Hematopoietic multipotent progenitor cell treated with erythropoietin and hydrocortisone succinate and interleukin-3 and kit ligand, for 17 days (in vitro differentiated cells): ENCODE measurements at regions not wholly inside any gene's neighbourhood (a gene's known extent, or its start where the extent isn't known, plus 50 kb on each side); places are given as distances from the start of the nearest gene placed in this dataset.

Experiments
- DNase-seq: peaks from one replicate; pipeline ENCODE4 v3.0.0-alpha.2; 2015; ENCODE audit warnings: low spot score

DNA sequence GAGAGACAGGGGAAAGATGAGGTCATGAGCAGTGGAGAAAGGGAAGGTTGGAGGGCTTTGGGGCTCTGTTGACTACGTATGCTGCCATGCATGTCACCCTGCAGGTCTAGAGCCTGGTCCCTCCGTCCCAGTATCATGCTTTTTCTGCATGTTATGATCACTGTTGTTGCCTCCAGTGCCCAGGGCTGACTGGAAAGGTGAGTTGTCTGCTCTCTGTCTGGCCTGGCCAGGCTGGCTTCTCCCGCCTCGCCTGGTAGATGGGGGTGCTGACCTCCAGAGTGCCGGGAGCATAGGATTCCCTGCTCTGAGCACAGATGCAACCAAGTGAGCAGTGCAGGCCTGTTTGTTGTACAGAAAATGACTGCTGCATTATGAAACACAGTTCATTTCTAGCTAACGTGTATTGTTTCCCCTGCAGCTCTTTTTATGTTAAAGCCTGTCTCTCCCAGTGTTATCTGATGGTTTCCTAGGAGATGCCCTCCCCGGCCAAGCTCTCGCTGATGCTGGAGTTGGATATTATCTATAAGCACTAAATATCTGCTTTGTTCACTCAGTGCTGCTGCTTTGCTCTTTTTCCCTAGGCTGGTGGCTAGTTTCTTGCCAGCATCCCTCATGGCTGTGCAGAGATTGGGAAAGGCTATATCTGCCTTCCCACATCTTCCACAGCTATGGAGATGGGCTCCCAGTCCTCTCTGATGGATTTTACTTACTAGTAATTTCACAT lies 158.2 kb downstream of the TDRD15 start:
- no peak for DNase-seq

DNA sequence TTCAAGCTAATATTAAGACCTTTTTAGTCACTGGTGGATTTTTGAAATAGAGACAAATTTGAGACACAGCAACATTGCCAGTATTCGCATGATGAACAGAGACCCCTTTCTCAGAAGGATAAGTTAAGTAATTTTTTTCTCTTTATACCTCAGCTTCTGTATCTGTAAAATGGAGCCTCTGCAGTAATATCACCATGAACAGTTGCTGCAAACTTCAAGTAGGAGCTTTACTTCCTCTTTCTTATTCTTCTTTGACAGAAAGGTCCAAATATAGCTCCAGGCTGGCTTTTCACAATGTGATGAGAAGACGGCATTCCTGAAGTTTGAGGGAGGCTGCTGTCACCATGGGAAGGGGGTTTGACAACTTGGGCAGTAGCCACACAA lies 158.7 kb downstream of the TDRD15 start:
- no peak for DNase-seq

DNA sequence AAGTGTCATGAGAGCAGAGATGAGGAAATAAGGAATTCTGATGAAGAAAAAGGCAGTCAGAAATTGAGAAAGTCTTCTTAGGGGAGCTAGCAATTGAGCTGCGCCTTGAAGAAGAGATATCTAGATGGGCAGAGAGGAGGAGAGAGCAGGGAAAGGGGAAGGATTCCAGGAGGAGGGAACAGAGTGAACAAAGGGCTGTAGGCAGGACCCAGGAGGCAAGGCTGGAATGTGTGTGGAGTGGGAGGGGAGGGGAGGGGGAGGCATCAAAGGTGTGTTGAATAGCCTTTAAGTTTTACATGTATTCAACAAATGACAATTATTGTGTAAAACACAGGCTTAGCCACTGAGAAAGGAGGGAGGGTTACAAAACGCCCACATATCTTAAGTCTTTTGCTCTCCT lies 164.5 kb downstream of the TDRD15 start:
- no peak for DNase-seq

DNA sequence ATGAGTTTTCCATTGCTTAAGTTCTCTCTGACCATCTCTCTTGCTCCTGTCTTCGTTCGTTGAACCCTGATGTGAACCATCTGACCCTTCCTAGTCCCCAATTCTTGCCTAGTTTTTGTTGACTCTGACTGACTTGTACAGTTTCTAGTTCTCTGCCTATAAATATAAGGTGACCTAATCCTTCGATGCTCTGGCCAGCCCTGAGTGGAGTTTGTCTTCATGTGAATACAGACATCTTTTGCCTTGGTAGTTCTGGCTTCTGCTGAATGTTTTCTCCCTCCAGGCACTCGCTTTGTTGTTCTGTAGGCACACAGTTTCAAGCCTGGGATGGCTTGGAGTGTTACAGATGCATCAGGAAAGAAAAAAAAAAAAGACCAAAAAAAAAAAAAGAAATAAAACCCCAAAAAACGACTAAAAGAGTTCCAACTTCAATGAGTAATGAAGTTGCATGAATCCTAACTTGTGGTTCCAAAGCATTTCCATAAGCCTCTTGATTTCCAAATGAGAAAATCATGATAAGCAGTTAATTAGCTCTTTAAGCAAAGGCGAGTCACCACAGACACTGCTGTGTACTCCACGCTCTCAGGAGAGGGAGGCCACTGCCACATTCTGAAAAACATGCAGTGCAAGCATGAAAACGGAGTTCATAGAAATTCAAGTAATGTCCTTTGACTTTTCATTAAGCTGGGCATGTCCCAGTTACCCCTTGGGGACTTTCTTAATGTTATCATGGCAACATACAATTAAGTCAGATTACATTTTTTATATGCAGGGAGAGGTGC lies 165.2 kb downstream of the TDRD15 start:
- no peak for DNase-seq

DNA sequence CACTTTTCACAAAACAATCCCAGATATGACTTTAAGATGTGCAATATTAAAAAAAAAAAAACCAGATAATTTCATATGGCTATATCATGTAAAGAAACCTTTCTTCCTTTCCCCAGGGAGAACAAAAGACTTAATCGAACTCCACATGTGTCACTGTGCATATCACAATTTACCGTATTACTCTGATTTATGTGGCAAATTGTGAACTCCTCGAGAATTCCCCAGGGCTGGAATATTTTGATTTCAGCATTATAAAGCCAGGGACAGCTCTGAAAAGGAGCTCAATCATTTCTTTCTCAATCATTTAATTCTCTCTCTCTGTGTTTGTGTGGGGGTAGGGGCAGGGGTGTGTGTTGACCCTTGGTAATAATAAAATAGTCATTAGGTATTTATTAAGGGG lies 165.8 kb downstream of the TDRD15 start:
- DNase-seq: no peak

DNA sequence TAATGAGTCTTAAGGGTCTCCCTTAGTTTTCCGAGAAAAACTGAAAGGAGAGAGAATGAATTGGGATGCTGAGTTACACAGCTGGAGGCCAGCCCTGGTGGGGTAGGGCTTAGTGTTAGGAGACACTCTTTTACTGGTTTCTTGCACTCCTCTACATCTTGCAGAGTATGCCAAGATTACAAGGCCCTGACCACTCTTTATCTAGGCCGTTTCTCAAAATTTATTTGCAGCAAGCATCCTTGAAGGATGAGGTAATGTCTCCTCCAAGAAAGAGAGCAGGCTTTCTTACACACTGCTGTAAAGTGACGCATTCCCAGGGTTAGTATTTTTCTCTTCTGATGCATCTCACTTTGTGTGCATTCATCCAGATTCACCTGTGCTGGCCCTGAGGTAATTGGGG lies 166.2 kb downstream of the TDRD15 start:
- DNase-seq: no peak

DNA sequence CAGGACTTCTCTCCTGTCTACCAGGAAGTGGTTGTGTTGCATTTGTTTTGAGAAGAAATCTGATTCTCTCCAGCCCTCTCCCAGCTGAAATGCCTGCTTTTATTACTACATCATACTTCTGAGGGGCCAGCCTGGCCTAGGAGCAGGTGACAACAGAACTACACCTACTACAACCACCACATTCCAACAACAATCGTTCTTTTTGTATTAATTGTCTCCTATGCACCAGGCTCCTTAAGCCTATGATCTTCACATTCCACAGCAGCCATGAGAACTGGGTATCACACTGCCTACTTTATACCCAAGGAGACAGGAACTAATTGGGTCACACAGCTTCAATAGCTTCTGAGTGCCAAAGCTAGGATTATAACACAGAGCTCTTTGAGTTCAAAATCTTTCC lies 167.7 kb downstream of the TDRD15 start:
- DNase-seq: no peak

DNA sequence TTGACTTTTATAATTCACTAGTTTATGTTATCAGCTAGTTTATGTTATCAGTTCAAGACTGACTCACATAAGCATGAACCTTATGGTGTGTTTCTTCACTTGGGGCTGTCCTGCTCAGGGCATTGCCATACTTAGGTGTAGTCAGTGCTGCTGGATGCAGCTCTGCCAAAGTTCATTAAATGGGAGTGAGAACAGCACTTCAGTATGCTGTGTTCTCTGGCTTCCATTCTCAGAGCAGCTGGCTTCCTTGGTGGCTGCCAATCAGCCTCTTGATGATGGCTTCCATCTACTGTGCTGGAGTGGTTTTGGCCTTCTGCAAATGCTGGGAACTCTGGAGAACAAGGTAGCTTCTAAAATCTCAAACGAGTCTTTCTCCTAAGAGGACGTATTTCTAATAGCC lies 170.7 kb downstream of the TDRD15 start:
- no peak for DNase-seq

DNA sequence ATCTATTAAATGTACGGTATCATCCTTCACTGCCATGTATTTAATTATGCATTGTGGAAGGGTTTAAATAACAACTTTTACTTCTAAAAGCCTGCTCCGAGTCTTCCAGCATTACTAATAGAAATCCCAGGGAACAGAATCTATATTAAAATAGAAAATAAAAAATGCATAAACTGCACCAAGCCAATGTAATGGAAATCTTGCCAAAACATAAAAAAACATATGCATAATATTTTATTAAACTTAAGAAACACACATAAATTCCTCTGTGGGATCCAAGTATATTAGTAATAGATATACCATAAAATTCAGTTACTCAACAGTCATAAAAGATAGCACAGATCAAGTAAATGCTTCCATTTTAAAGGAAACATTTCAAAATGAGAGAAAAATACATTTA lies 175.6 kb downstream of the TDRD15 start:
- DNase-seq: no peak

DNA sequence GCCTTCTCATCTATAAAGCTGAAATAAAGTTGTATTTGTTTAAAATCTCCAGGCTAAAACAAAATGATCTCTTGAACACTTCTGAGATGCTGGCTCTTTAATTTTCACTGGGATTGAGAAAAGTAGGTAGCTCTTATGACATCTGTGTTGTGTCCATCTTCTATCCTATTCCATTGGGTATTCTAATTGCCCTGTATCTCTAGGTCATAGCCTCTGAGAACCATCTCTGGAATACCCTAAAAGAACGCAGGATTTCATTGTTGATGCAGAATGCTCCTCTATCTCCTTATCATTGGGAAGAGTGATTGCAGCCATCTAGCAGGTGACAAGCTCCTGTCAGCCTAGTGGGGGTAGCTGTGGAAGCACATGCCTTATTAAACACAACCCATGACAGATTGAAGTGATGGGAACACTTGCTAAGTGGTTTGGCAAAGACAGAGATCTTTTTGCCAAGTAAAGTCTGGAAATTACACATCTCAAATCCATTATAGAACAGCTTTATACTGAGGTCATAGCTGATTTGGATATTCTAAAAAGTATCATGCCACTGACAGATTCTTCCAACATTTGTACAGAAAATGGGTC lies 178.2 kb downstream of the TDRD15 start:
- no peak for DNase-seq

DNA sequence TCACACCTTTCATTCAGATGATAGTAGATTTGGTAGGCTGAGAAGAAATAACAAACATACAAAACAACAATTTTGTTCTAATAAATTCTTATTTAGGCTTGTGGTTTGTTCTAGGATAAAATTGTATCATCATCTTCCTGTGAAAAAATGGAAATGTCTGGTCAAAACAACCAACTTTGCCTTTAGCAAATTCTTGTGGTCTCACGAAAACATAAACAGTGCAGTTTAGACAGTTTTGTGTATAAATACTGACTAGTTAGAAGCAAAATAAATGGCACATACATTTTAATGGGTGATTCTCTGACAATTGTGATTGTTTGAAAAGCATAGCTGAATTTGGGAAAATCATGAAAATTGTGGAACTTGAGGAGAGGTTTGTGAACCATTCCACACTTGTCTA lies 180.1 kb downstream of the TDRD15 start:
- no peak for DNase-seq

DNA sequence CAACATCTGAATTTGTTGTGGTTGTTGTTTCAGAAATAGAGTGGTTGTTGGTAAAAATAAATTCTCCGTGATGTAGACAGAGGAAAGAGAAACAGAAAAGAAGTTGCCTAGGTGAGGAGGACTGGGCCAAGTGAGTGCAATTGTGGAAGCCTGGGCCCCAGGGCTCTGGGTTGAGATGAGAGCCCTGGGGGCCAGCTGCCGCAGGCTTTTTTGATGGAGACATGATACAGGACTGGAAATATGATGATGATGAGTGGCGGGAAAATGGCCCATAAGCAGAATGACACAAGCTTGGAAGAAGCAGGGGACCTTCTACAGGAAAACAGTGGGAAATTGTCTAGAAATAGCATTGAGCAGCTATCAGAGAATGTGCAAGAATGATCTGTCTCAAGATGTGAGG lies 181.8 kb downstream of the TDRD15 start:
- DNase-seq: no peak

DNA sequence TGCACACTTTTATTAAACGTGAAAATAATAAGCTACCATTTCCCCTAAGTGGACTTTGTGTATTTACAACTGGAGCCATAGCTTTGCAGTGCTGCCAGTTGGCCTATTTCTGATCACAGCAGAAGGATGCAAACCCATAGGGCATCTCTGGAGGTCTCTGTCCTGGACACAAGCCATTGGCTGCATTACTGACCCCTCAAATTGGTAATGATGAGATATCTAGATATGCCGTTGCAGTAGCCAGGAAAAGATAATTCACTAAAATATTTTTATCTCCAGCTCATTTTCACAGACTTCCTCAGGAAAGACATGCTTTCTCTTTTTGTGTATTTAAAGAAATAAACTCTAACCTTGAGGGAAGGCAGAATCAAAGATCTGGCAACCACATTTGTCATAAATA lies 182.5 kb downstream of the TDRD15 start:
- DNase-seq: no peak

DNA sequence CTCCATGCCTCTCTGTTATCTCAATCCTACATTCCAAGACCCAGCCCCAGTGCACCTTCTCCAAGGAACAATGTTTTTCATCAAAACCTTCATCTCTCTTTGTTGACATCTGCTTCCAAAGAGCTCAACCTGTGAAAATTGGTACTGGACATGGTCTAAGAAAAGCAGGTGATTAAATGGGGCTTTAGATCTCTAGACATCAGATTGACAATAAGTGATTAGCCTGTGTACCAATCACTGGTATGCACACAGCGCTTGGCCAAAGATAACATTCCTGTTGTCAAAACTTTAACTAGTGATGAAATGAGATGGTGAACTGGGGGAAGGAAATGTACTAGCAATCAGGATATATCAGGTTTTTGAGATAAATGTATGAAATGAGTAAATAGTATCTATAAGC lies 183.3 kb downstream of the TDRD15 start:
- DNase-seq: no peak

DNA sequence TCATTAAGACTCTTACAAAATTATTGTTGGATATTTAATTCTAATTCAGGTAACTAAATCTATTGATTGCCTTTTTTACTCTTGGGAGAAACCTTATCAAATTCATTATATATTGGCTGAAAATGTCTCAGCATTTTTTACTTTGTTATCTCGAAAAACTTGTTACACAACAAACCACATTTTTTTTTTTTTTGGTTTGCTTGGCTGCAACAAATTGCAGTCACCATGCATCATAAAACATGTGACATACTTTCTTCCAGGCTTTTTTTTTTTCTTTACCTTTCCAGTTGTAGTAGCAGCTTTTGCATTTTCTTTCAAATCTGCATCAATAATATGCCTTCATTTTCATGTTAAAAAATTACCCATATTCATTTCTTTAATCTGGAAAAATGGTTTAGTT lies 186.7 kb downstream of the TDRD15 start:
- DNase-seq: no peak

DNA sequence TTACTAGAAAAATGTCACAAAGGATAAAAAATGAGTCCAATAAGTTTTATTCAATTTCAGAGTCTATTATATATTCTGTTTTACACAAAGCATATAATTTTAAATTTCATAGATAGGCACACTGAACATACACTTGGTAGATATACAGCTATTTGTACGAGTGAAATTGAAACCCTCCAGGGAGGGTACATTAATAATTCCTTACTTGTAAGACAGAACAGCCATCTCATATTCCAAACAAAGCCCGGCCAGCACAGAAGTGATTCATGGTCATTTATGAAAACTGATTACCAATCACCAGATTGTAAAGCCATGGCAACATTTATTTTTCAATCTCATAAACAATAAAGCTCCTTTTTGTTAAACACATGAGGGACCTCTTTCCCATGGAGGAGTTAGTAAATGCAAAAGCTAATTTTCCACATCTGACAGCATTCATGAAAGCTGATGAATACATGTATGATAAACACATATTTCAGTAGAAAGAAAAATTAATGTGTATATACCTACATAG lies 190.6 kb downstream of the TDRD15 start:
- DNase-seq: no peak

DNA sequence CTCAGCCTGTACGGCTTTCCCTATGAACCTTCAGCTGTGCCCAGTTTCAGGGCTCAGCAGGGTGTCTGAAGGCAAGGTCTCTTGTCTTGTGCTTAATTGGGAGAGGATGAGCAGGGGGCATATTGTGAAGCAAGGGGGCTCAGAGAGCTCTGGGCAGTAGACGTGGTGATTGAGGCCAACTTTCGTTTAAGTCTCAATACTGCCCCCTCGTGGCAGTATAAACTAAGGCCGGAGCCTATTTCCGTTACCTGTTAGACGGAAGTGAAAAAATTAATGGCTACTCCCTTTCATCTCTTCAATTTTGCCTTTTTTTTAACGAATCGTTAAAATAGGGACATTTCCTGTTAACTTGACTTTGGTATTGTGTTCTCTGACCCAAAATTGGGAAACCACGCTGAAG lies 193.4 kb downstream of the TDRD15 start:
- DNase-seq: peak; percentile 54

DNA sequence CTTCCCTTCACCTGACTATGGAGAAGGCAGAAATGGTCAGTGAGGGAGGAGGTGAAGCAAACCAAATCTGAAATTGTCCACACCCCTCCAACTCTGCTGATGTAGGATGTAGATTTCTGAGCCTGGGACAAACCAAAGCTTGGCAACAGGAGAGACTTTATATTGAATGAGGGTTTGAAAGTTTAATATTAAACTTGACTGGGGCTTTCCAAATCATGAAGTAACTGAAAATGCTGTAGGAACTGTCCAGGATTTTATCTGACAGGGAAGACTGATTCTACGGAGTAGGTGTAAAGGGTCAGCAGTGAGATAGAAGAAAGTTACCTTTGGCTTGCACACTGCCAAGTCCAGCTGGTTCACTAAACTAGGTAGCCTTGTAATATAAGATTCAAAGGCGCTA lies 194.5 kb downstream of the TDRD15 start:
- DNase-seq: no peak

DNA sequence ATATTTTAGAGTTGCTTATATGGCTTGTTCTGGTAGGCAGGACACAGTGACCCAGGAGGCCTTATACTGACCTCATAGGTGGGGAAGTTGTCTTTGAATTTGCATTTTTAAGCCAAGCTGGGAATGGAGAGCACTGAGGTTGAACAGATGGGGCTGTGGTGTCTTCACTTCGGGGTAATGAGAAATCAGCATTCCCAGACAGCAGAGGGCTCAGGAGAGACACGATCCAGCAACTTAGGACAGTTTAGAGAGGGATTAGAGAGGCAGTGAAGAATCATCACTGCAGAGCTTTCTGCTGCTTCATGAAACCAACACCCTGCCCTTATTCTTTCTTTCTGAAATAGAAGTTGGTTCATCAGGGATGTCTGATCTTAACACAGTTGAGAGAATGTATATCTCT lies 202.4 kb downstream of the TDRD15 start:
- DNase-seq: no peak

DNA sequence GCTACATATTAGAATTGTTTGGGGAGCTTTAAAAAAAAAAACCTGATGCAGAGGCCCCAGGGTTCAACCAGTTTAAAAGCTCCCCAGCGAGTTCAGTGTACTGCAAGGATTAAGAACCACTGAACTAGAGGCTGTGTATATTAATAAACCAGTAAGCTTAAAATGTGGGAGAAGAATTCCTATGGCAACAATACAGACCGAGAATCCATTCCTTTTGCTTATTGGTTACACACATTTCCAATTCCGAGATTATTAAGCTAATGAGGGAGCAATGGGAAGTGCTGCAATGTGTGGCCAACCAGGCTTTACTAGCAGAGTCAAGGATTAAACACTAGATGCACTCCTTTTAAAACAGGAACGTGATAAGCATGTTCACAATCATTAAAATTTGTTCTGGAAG lies 204.4 kb downstream of the TDRD15 start:
- no peak for DNase-seq

DNA sequence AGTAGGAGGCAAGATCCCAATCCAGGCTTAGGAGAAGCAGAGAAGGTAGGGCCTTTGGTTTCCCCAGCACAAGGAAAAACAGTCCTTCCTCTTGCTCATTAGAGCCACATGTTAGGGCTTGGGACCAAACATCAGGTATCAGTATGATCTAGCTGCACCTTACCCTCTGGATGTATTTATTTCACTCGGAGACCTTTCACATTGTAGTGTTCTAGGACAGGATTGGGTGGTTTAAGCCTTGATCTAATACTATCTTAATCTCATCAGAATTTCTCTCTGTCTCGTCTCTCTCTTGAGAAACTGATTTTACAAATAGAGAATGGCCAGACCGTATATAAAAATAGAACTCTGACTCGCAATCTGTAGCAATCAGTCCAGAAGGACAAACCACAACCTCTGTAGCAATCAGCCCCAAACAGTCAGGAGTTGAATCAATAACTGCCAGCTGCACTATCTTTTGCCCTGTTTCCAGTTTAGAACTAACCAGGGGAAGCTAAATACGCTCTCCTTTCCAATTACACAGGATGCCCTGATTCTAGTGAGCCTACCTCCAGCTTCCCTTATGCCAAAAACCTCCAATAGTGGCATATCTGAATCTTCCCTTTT lies 207.1 kb downstream of the TDRD15 start:
- no peak for DNase-seq

DNA sequence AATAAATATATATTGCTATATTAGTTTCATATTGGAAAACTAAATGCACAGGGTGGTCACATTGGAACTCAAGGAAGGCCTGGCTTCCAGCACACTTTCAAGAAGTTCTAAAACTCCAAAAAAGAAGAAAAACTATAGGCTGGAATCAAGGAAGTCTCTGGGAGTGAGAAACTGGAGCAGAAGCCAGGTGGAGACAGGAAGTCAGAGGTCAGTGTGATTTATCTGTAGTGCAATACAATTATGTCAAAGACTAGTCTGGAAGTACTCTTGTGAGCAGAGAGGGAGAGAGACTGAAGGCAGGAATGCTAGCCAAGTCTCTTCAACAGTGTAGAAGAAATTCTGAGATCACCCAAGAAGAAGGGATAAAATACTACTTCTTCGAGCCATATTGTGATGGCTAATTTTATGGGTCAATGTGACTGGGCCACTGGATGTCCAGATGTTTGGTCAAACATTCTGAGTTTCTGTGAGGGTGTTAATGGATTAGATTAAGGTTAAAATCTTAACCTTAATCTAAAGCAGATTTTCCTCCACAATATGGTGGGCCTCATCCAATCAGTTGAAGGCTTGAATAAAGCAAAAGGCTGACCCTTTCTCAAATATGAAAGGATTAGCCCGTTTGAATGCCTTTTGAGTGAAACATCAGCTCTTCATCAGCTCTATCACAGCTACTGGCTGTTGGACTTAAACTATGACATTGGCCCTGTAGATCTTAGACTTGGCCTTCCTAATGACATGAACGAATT lies 208.0 kb downstream of the TDRD15 start:
- no peak for DNase-seq
